GM12878 (cell line): ENCODE measurements at regions not wholly inside any gene's neighbourhood (a gene's known extent, or its start where the extent isn't known, plus 50 kb on each side); places are given as distances from the start of the nearest gene placed in this dataset.

Source experiments
- ATAC-seq: fragments of 200-7000 bp; cut with Tn5 transposase; 3 replicates; pipeline ENCODE4 v1.9.1; 2020; ENCODE audit warnings: mild to moderate bottlenecking, moderate library complexity
- BruUV-seq: library from RNA; stranded (reverse); fragments of 400-500 nt; replicated peaks from 2 replicates; lab custom pipeline; 2021; lab: Mats Ljungman, UMichigan
- CTCF ChIA-PET: fragments of 300-600 bp; sonication (Branson Sonifier 250); formaldehyde crosslinking; extraction: SDS; loops from one replicate; lab custom pipeline; 2021; ENCODE audit warnings: inconsistent platforms; lab: Yijun Ruan, JAX
- POLR2A ChIA-PET: fragments of 350-600 bp; formaldehyde crosslinking; extraction: SDS; loops from one replicate; lab custom pipeline; 2021; ENCODE audit warnings: inconsistent platforms; lab: Charles Lee
- RAD21 ChIA-PET: fragments of 300-600 bp; sonication (Branson Sonifier 250); formaldehyde crosslinking; loops from one replicate; lab custom pipeline; 2023; ENCODE audit warnings: antibody characterized with exemption; ENCODE audit not compliant: unreplicated experiment; lab: Charles Lee
- SMC1A ChIA-PET: fragments of 300-600 bp; sonication (Branson Sonifier 250); formaldehyde crosslinking; loops from one replicate; lab custom pipeline; 2023; ENCODE audit not compliant: unreplicated experiment, uncharacterized antibody; lab: Charles Lee
- DNase-seq: peaks from one replicate; pipeline ENCODE4 v3.0.0-alpha.2; 2011; ENCODE audit warnings: low read depth, low spot score
- FAIRE-seq: peaks from 3 replicates; lab custom pipeline; 2011; peaks lifted over from hg19 to GRCh38; lab: Jason Lieb, UNC
- H2AFZ ChIP-seq: 2 replicates; pipeline ENCODE4 v1.6.0; 2011; ENCODE audit warnings: low read depth, low read length, control low read depth; ENCODE audit not compliant: control insufficient read depth
- H3K27ac ChIP-seq: 2 replicates; pipeline ENCODE4 v1.5.1; 2011; ENCODE audit warnings: control low read depth; ENCODE audit not compliant: control insufficient read depth, insufficient read depth
- H3K27me3 ChIP-seq, 2 experiments: replicated peaks in 1 of 2; 2 replicates each; pipeline versions ENCODE4 v1.6.0 to v1.6.1; 2011; ENCODE audit warnings: low read length in 1 of 2; ENCODE audit not compliant: control insufficient read depth in 2 of 2, insufficient read depth in 2 of 2
- H3K36me3 ChIP-seq, 2 experiments: 2 replicates each; pipeline ENCODE4 v1.5.1; 2011; ENCODE audit warnings: low read length in 1 of 2; ENCODE audit not compliant: control insufficient read depth in 2 of 2, insufficient read depth in 2 of 2
- H3K4me1 ChIP-seq: 2 replicates; pipeline ENCODE4 v1.6.1; 2011; ENCODE audit warnings: mild to moderate bottlenecking, low read length, moderate library complexity, mixed read lengths; ENCODE audit not compliant: control insufficient read depth, insufficient read depth
- H3K4me2 ChIP-seq: 2 replicates; pipeline ENCODE4 v1.6.0; 2011; ENCODE audit warnings: control low read depth; ENCODE audit not compliant: control insufficient read depth, insufficient read depth
- H3K4me3 ChIP-seq: fragments of 200-600 bp; sonication (generic); 2 replicates; pipeline ENCODE4 v1.5.1; 2016
- H3K79me2 ChIP-seq: 2 replicates; pipeline ENCODE4 v1.6.0; 2011; ENCODE audit warnings: low read length; ENCODE audit not compliant: control insufficient read depth, insufficient read depth
- H3K9ac ChIP-seq: 2 replicates; pipeline ENCODE4 v1.8.0; 2011; ENCODE audit warnings: low read length, control low read depth, mixed read lengths; ENCODE audit not compliant: control insufficient read depth, insufficient read depth
- H3K9me3 ChIP-seq: replicated peaks from 3 replicates; pipeline ENCODE4 v1.5.1; 2011; ENCODE audit warnings: mild to moderate bottlenecking, low read length; ENCODE audit not compliant: control insufficient read depth, insufficient read depth
- H4K20me1 ChIP-seq: 2 replicates; pipeline ENCODE4 v1.6.0; 2011; ENCODE audit not compliant: control insufficient read depth, insufficient read depth
- CHD4 ChIP-seq: fragments of 200-600 bp; sonication (generic); IDR thresholded peaks from 2 replicates; pipeline ENCODE4 v1.6.1; 2016; ENCODE audit warnings: mild to moderate bottlenecking
- CREM ChIP-seq: IDR thresholded peaks from 2 replicates; pipeline ENCODE4 v1.6.1; 2014; ENCODE audit warnings: antibody characterized with exemption, low read depth
- CUX1 ChIP-seq: IDR thresholded peaks from 2 replicates; pipeline ENCODE4 v1.6.1; 2012; ENCODE audit warnings: improper control_type of control experiment, low read depth, low read length; ENCODE audit not compliant: insufficient replicate concordance
- E2F8 ChIP-seq: fragments of 450-650 bp; IDR thresholded peaks from 2 replicates; pipeline ENCODE4 v1.6.1; 2018; ENCODE audit warnings: mild to moderate bottlenecking, low read depth, moderate library complexity; ENCODE audit not compliant: partially characterized antibody
- E4F1 ChIP-seq: fragments of 450-650 bp; IDR thresholded peaks from 2 replicates; pipeline ENCODE4 v1.6.1; 2018; ENCODE audit warnings: borderline replicate concordance, mild to moderate bottlenecking; ENCODE audit not compliant: partially characterized antibody
- LARP7 ChIP-seq: fragments of 450-650 bp; IDR thresholded peaks from 2 replicates; pipeline ENCODE4 v1.6.1; 2017; ENCODE audit warnings: mild to moderate bottlenecking
- PKNOX1 ChIP-seq: fragments of 450-650 bp; IDR thresholded peaks from 2 replicates; pipeline ENCODE4 v1.6.1; 2016; ENCODE audit warnings: mild to moderate bottlenecking
- SIX5 ChIP-seq: IDR thresholded peaks from 2 replicates; pipeline ENCODE4 v1.6.1; 2011; ENCODE audit warnings: mild to moderate bottlenecking, low read depth, low read length, moderate library complexity; ENCODE audit not compliant: severe bottlenecking
- ZBED1 ChIP-seq: IDR thresholded peaks from 2 replicates; pipeline ENCODE4 v1.6.1; 2016; ENCODE audit warnings: borderline replicate concordance
- ZNF274 ChIP-seq: IDR thresholded peaks from one replicate; pipeline ENCODE4 v1.8.0; 2011; ENCODE audit not compliant: insufficient read length, insufficient read depth
- WGBS: methylation state at CpG from one replicate; pipeline ENCODE4 v1.1.6; 2016; ENCODE audit warnings: low lambda C conversion rate; ENCODE audit not compliant: insufficient replicate concordance, insufficient coverage; ENCODE audit errors: missing lambda C conversion rate; 5-methylcytosine and 5-hydroxymethylcytosine counted together
- in situ Hi-C: fragments of 300-500 bp; cut with MboI; formaldehyde crosslinking; loops from 9 replicates; pipeline ENCODE4 v1.14.3; 2018; ENCODE audit warnings: mixed read lengths
- intact Hi-C: fragments of 100-400 bp; cut with micrococcal nuclease; formaldehyde crosslinking; loops from one replicate; pipeline ENCODE4 v1.14.2; 2022; ENCODE audit not compliant: unreplicated experiment

- TF ChIP-seq ZNF274 (no peak), LARP7 (no peak), PKNOX1 (no peak), CHD4 (no peak), E2F8 (no peak)
Measured at GRCh38 chr6:105633814-105634213, 230.9 kb upstream of the PREP start (continued).

GRCh38 chr6:105628156-105628860 is 225.4 kb upstream of the PREP start:
- Histone ChIP-seq H2AFZ (no peak overlapping the region), H4K20me1 (no peaks in the 10 kb centered on the region), H3K27ac (no peak overlapping the region), H3K4me2 (no peak overlapping the region), H3K79me2 (no peaks in the 10 kb centered on the region), H3K4me3 (no peak overlapping the region), H3K4me1 (peaks cover 4% of the 10 kb centered on the region; the same call in 1 of the 2 replicates), H3K9ac (no peak overlapping the region), H3K27me3 (no peaks in the 10 kb centered on the region), H3K9me3 (peaks cover 3% of the 10 kb centered on the region; the same call in 2 of the 3 replicates), H3K36me3 (no peaks in the 10 kb centered on the region)
- SMC1A ChIA-PET, result interaction anchor here (1.0 to 1.2 kb wide), 3 partner anchors 9 to 37 kb away, joined by 3 read pairs; no protein-coding TSS in a partner anchor
- in situ Hi-C loops (no loop called here), intact Hi-C loops (no loop called here)
- CTCF ChIA-PET, result interaction anchor here (1.2 kb wide), 1 partner anchor 12 kb away, joined by 3 read pairs; no protein-coding TSS in a partner anchor
- ATAC-seq (no peak), FAIRE-seq (no peak), DNase-seq (no peak)
- WGBS, result 73% methylated on average over 7 of the region's 7 CpGs
- RAD21 ChIA-PET, result interaction anchor here (1.1 kb wide), 1 partner anchor 46 kb away, joined by 3 read pairs; no protein-coding TSS in a partner anchor
- POLR2A ChIA-PET, result interaction anchor here (1.5 kb wide), 1 partner anchor 13 kb away, joined by 4 read pairs; no protein-coding TSS in a partner anchor
- BruUV-seq, result no TSS peak
- TF ChIP-seq CREM (no peak), E4F1 (no peak), ZBED1 (no peak), SIX5 (no peak), CUX1 (no peak)
